ENCODE measurements at regions not wholly inside any gene's neighbourhood (a gene's known extent, or its start where the extent isn't known, plus 50 kb on each side); places are given as distances from the start of the nearest gene placed in this dataset.
A peak's percentile ranks its signal among the peaks of the same experiment; 100 is the strongest.
"Not testable (repeated sequence)": the region's sequence is repeated elsewhere in the genome, so short reads cannot be mapped to it uniquely, and the experiment has no call there.

- intact Hi-C loops (cut with DNase I); H3K36me3 ChIP-seq (replicated peaks in 1 of 2; ENCODE audit: insufficient read depth in 1 of 2, low read depth in 2 of 2); H3K4me3 ChIP-seq; H3K4me1 ChIP-seq; ATAC-seq; DNase-seq; H3K9me3 ChIP-seq; H3K27me3 ChIP-seq; H3K27ac ChIP-seq: not testable (repeated sequence)
- 40 to 64% methylated on average over 3 to 18 of the region's 20 CpGs for WGBS, 2 donors
Observed at GRCh38 chr16:29128732-29129457, 144.0 kb downstream of the LAT start.

- H3K9me3 ChIP-seq; DNase-seq; intact Hi-C loops (cut with DNase I); H3K4me3 ChIP-seq; ATAC-seq; H3K27me3 ChIP-seq; H3K36me3 ChIP-seq (replicated peaks in 1 of 2; ENCODE audit: insufficient read depth in 1 of 2, low read depth in 2 of 2); H3K4me1 ChIP-seq; H3K27ac ChIP-seq: not testable (repeated sequence)
- WGBS, 2 donors: 54 to 66% methylated on average over 19 to 25 of the region's 29 CpGs
Observed at GRCh38 chr16:29127806-29128420, 143.1 kb downstream of the LAT start.

GRCh38 chr16:29126616-29127015 is 141.8 kb downstream of the LAT start:
- no peaks in the 10 kb centered on the region for H3K9me3 ChIP-seq
- no peak for TF ChIP-seq POLR2A (IDR thresholded peaks at IDR 0.05)
- TF ChIP-seq CTCF (IDR thresholded peaks at IDR 0.05): no peak
- H3K4me1 ChIP-seq: no peaks in the 10 kb centered on the region
- DNase-seq: no peak
- H3K4me3 ChIP-seq: no peak overlapping the region
- H3K27me3 ChIP-seq: no peaks in the 10 kb centered on the region
- no peak for ATAC-seq
- WGBS, 2 donors: 53 to 64% methylated on average over 5 of the region's 5 CpGs
- intact Hi-C loops (cut with DNase I): no loop called here
- H3K27ac ChIP-seq: no peak overlapping the region
- H3K36me3 ChIP-seq (replicated peaks in 1 of 2; ENCODE audit: insufficient read depth in 1 of 2, low read depth in 2 of 2): no peaks in the 10 kb centered on the region

- Histone ChIP-seq H3K4me3 (no peak overlapping the region), H3K9me3 (no peaks in the 10 kb centered on the region), H3K27me3 (no peaks in the 10 kb centered on the region), H3K36me3 (replicated peaks in 1 of 2; ENCODE audit: insufficient read depth in 1 of 2, low read depth in 2 of 2) (no peaks in the 10 kb centered on the region), H3K4me1 (no peaks in the 10 kb centered on the region), H3K27ac (no peak overlapping the region)
- WGBS, 2 donors: 62 to 86% methylated on average over 15 of the region's 15 CpGs
- peak in 1 of 4 donors; percentile 44 for DNase-seq
- intact Hi-C loops (cut with DNase I): no loop called here
- ATAC-seq: no peak
- TF ChIP-seq POLR2A (IDR thresholded peaks at IDR 0.05) (no peak), CTCF (IDR thresholded peaks at IDR 0.05) (no peak)
Observed at GRCh38 chr16:29126057-29126494, 141.2 kb downstream of the LAT start.

- no peak for TF ChIP-seq CTCF (IDR thresholded peaks at IDR 0.05)
- no peak for TF ChIP-seq POLR2A (IDR thresholded peaks at IDR 0.05)
- WGBS, 2 donors: 80 to 82% methylated on average over 8 of the region's 8 CpGs
- no peak overlapping the region for H3K27ac ChIP-seq
Observed at GRCh38 chr16:29124828-29125227, 140.0 kb downstream of the LAT start.

GRCh38 chr16:29124162-29124561 is 139.3 kb downstream of the LAT start:
- ATAC-seq; H3K9me3 ChIP-seq; H3K4me1 ChIP-seq; H3K27ac ChIP-seq; H3K27me3 ChIP-seq; intact Hi-C loops (cut with DNase I); H3K36me3 ChIP-seq (replicated peaks in 1 of 2; ENCODE audit: insufficient read depth in 1 of 2, low read depth in 2 of 2); DNase-seq; H3K4me3 ChIP-seq: not testable (repeated sequence)
- WGBS, 2 donors: 79 to 86% methylated on average over 7 of the region's 7 CpGs

More at GRCh38 chr16:29124828-29125227, 140.0 kb downstream of the LAT start:
- intact Hi-C loops (cut with DNase I): no loop called here
- Histone ChIP-seq H3K9me3 (no peaks in the 10 kb centered on the region), H3K36me3 (replicated peaks in 1 of 2; ENCODE audit: insufficient read depth in 1 of 2, low read depth in 2 of 2) (no peaks in the 10 kb centered on the region), H3K4me3 (no peak overlapping the region), H3K4me1 (no peaks in the 10 kb centered on the region), H3K27me3 (no peaks in the 10 kb centered on the region)
- ATAC-seq: no peak
- DNase-seq: no peak

GRCh38 chr16:29120680-29121079 is 135.8 kb downstream of the LAT start:
- DNase-seq; H3K9me3 ChIP-seq; H3K27ac ChIP-seq; H3K27me3 ChIP-seq; H3K36me3 ChIP-seq (replicated peaks in 1 of 2; ENCODE audit: insufficient read depth in 1 of 2, low read depth in 2 of 2); ATAC-seq; intact Hi-C loops (cut with DNase I); H3K4me3 ChIP-seq; H3K4me1 ChIP-seq: not testable (repeated sequence)
- 79 to 83% methylated on average over 1 to 10 of the region's 11 CpGs for WGBS, 2 donors

GRCh38 chr16:29118301-29118957 is 133.6 kb downstream of the LAT start:
- H3K36me3 ChIP-seq (replicated peaks in 1 of 2; ENCODE audit: insufficient read depth in 1 of 2, low read depth in 2 of 2); H3K4me1 ChIP-seq; H3K27ac ChIP-seq; ATAC-seq; H3K27me3 ChIP-seq; intact Hi-C loops (cut with DNase I); H3K4me3 ChIP-seq; DNase-seq; H3K9me3 ChIP-seq: not testable (repeated sequence)
- WGBS, 2 donors: 50 to 54% methylated on average over 11 to 14 of the region's 15 CpGs

Measured in body of pancreas (tissue), 4 donors.